ENCODE measurements at regions not wholly inside any gene's neighbourhood (a gene's known extent, or its start where the extent isn't known, plus 50 kb on each side); places are given as distances from the start of the nearest gene placed in this dataset.
"Not testable (repeated sequence)": the region's sequence is repeated elsewhere in the genome, so short reads cannot be mapped to it uniquely, and the experiment has no call there.

GRCh38 chr3:39558775-39559306 is 91.4 kb downstream of the MOBP start:
- Histone ChIP-seq H3K27me3 (ENCODE audit: control insufficient read depth, insufficient read depth, low read length) (no peaks in the 10 kb centered on the region), H3K36me3 (ENCODE audit: control insufficient read depth, insufficient read depth, low read length) (no peaks in the 10 kb centered on the region), H3K27ac (ENCODE audit: low read length) (no peak overlapping the region), H3K4me1 (ENCODE audit: control insufficient read depth, insufficient read depth, low read length) (no peaks in the 10 kb centered on the region), H3K9me3 (replicated peaks; ENCODE audit: control insufficient read depth, low read depth, low read length) (no peaks in the 10 kb centered on the region), H3K4me3 (ENCODE audit: low read length) (no peak overlapping the region)
- no peak for DNase-seq
- no CpG with 5 or more reads among the region's 3 CpGs for WGBS (ENCODE audit: insufficient coverage)

- Histone ChIP-seq H3K4me3 (ENCODE audit: low read length) (no peak overlapping the region), H3K36me3 (ENCODE audit: control insufficient read depth, insufficient read depth, low read length) (no peaks in the 10 kb centered on the region), H3K27ac (ENCODE audit: low read length) (no peak overlapping the region), H3K9me3 (replicated peaks; ENCODE audit: control insufficient read depth, low read depth, low read length) (no peaks in the 10 kb centered on the region), H3K4me1 (ENCODE audit: control insufficient read depth, insufficient read depth, low read length) (no peaks in the 10 kb centered on the region), H3K27me3 (ENCODE audit: control insufficient read depth, insufficient read depth, low read length) (no peaks in the 10 kb centered on the region)
- no peak for DNase-seq
Observed at GRCh38 chr3:39559543-39559942, 92.1 kb downstream of the MOBP start.

GRCh38 chr3:39568508-39568907 is 101.0 kb downstream of the MOBP start:
- Histone ChIP-seq H3K36me3 (ENCODE audit: control insufficient read depth, insufficient read depth, low read length) (no peaks in the 10 kb centered on the region), H3K27ac (ENCODE audit: low read length) (no peak overlapping the region)
- no peak for DNase-seq

GRCh38 chr3:39569095-39569494 is 101.6 kb downstream of the MOBP start:
- WGBS (ENCODE audit: insufficient coverage), result 100% methylated on average over 1 of the region's 2 CpGs
- H3K27ac ChIP-seq (ENCODE audit: low read length), result no peak overlapping the region
- no peak overlapping the region for H3K4me3 ChIP-seq (ENCODE audit: low read length)
- no peak for DNase-seq
- no peaks in the 10 kb centered on the region for H3K36me3 ChIP-seq (ENCODE audit: control insufficient read depth, insufficient read depth, low read length)
- H3K27me3 ChIP-seq (ENCODE audit: control insufficient read depth, insufficient read depth, low read length), result no peaks in the 10 kb centered on the region
- no peaks in the 10 kb centered on the region for H3K4me1 ChIP-seq (ENCODE audit: control insufficient read depth, insufficient read depth, low read length)
- H3K9me3 ChIP-seq (replicated peaks; ENCODE audit: control insufficient read depth, low read depth, low read length), result no peaks in the 10 kb centered on the region

More at GRCh38 chr3:39568508-39568907, 101.0 kb downstream of the MOBP start:
- H3K27me3 ChIP-seq (ENCODE audit: control insufficient read depth, insufficient read depth, low read length), result no peaks in the 10 kb centered on the region
- H3K4me1 ChIP-seq (ENCODE audit: control insufficient read depth, insufficient read depth, low read length), result no peaks in the 10 kb centered on the region
- no peak overlapping the region for H3K4me3 ChIP-seq (ENCODE audit: low read length)
- H3K9me3 ChIP-seq (replicated peaks; ENCODE audit: control insufficient read depth, low read depth, low read length), result no peaks in the 10 kb centered on the region

GRCh38 chr3:39573392-39573791 is 105.9 kb downstream of the MOBP start:
- no peaks in the 10 kb centered on the region for H3K4me1 ChIP-seq (ENCODE audit: control insufficient read depth, insufficient read depth, low read length)
- no peaks in the 10 kb centered on the region for H3K27me3 ChIP-seq (ENCODE audit: control insufficient read depth, insufficient read depth, low read length)
- H3K9me3 ChIP-seq (replicated peaks; ENCODE audit: control insufficient read depth, low read depth, low read length), result no peaks in the 10 kb centered on the region
- H3K4me3 ChIP-seq (ENCODE audit: low read length), result no peak overlapping the region
- DNase-seq, result no peak
- H3K27ac ChIP-seq (ENCODE audit: low read length), result no peak overlapping the region
- 74% methylated on average over 5 of the region's 9 CpGs for WGBS (ENCODE audit: insufficient coverage)
- no peaks in the 10 kb centered on the region for H3K36me3 ChIP-seq (ENCODE audit: control insufficient read depth, insufficient read depth, low read length)

GRCh38 chr3:39577541-39577940 is 110.1 kb downstream of the MOBP start:
- Histone ChIP-seq H3K27me3 (ENCODE audit: control insufficient read depth, insufficient read depth, low read length) (no peaks in the 10 kb centered on the region), H3K36me3 (ENCODE audit: control insufficient read depth, insufficient read depth, low read length) (no peaks in the 10 kb centered on the region), H3K9me3 (replicated peaks; ENCODE audit: control insufficient read depth, low read depth, low read length) (no peaks in the 10 kb centered on the region), H3K4me3 (ENCODE audit: low read length) (no peak overlapping the region), H3K27ac (ENCODE audit: low read length) (no peak overlapping the region), H3K4me1 (ENCODE audit: control insufficient read depth, insufficient read depth, low read length) (no peaks in the 10 kb centered on the region)
- no peak for DNase-seq
- 88% methylated on average over 4 of the region's 6 CpGs for WGBS (ENCODE audit: insufficient coverage)

GRCh38 chr3:39586215-39586614 is 118.7 kb downstream of the MOBP start:
- not testable (repeated sequence) for DNase-seq; H3K9me3 ChIP-seq (replicated peaks; ENCODE audit: control insufficient read depth, low read depth, low read length); H3K4me1 ChIP-seq (ENCODE audit: control insufficient read depth, insufficient read depth, low read length); H3K27me3 ChIP-seq (ENCODE audit: control insufficient read depth, insufficient read depth, low read length); H3K36me3 ChIP-seq (ENCODE audit: control insufficient read depth, insufficient read depth, low read length); H3K4me3 ChIP-seq (ENCODE audit: low read length); H3K27ac ChIP-seq (ENCODE audit: low read length)
- WGBS (ENCODE audit: insufficient coverage), result 67% methylated on average over 1 of the region's 4 CpGs

GRCh38 chr3:39587113-39587512 is 119.6 kb downstream of the MOBP start:
- no peak overlapping the region for H3K4me3 ChIP-seq (ENCODE audit: low read length)
- no peak overlapping the region for H3K27ac ChIP-seq (ENCODE audit: low read length)
- WGBS (ENCODE audit: insufficient coverage), result no CpG with 5 or more reads among the region's 1 CpG
- no peaks in the 10 kb centered on the region for H3K27me3 ChIP-seq (ENCODE audit: control insufficient read depth, insufficient read depth, low read length)
- no peaks in the 10 kb centered on the region for H3K36me3 ChIP-seq (ENCODE audit: control insufficient read depth, insufficient read depth, low read length)
- no peaks in the 10 kb centered on the region for H3K9me3 ChIP-seq (replicated peaks; ENCODE audit: control insufficient read depth, low read depth, low read length)
- no peaks in the 10 kb centered on the region for H3K4me1 ChIP-seq (ENCODE audit: control insufficient read depth, insufficient read depth, low read length)
- DNase-seq, result no peak

- no peaks in the 10 kb centered on the region for H3K9me3 ChIP-seq (replicated peaks; ENCODE audit: control insufficient read depth, low read depth, low read length)
- no peaks in the 10 kb centered on the region for H3K27me3 ChIP-seq (ENCODE audit: control insufficient read depth, insufficient read depth, low read length)
- no peak overlapping the region for H3K27ac ChIP-seq (ENCODE audit: low read length)
- no peaks in the 10 kb centered on the region for H3K4me1 ChIP-seq (ENCODE audit: control insufficient read depth, insufficient read depth, low read length)
- WGBS (ENCODE audit: insufficient coverage), result 83% methylated on average over 3 of the region's 3 CpGs
- no peak overlapping the region for H3K4me3 ChIP-seq (ENCODE audit: low read length)
- no peak for DNase-seq
- no peaks in the 10 kb centered on the region for H3K36me3 ChIP-seq (ENCODE audit: control insufficient read depth, insufficient read depth, low read length)
Observed at GRCh38 chr3:39590806-39591205, 123.3 kb downstream of the MOBP start.

GRCh38 chr3:39592311-39593050 is 125.0 kb downstream of the MOBP start:
- 66% methylated on average over 3 of the region's 5 CpGs for WGBS (ENCODE audit: insufficient coverage)
- H3K4me1 ChIP-seq (ENCODE audit: control insufficient read depth, insufficient read depth, low read length), result no peaks in the 10 kb centered on the region
- H3K4me3 ChIP-seq (ENCODE audit: low read length), result no peak overlapping the region
- H3K27me3 ChIP-seq (ENCODE audit: control insufficient read depth, insufficient read depth, low read length), result no peaks in the 10 kb centered on the region
- DNase-seq, result no peak
- no peaks in the 10 kb centered on the region for H3K36me3 ChIP-seq (ENCODE audit: control insufficient read depth, insufficient read depth, low read length)
- no peaks in the 10 kb centered on the region for H3K9me3 ChIP-seq (replicated peaks; ENCODE audit: control insufficient read depth, low read depth, low read length)
- H3K27ac ChIP-seq (ENCODE audit: low read length), result no peak overlapping the region

- H3K27me3 ChIP-seq (ENCODE audit: control insufficient read depth, insufficient read depth, low read length), result no peaks in the 10 kb centered on the region
- no peaks in the 10 kb centered on the region for H3K4me1 ChIP-seq (ENCODE audit: control insufficient read depth, insufficient read depth, low read length)
- H3K36me3 ChIP-seq (ENCODE audit: control insufficient read depth, insufficient read depth, low read length), result no peaks in the 10 kb centered on the region
- H3K27ac ChIP-seq (ENCODE audit: low read length), result no peak overlapping the region
- no peaks in the 10 kb centered on the region for H3K9me3 ChIP-seq (replicated peaks; ENCODE audit: control insufficient read depth, low read depth, low read length)
- no peak overlapping the region for H3K4me3 ChIP-seq (ENCODE audit: low read length)
- no peak for DNase-seq
- WGBS (ENCODE audit: insufficient coverage), result 83% methylated on average over 2 of the region's 3 CpGs
Observed at GRCh38 chr3:39593341-39593740, 125.9 kb downstream of the MOBP start.

Measured in muscle of leg (tissue), 3 donors.